HG02588 (cell line): ENCODE measurements at regions not wholly inside any gene's neighbourhood (a gene's known extent, or its start where the extent isn't known, plus 50 kb on each side); places are given as distances from the start of the nearest gene placed in this dataset.
A peak's percentile ranks its signal among the peaks of the same experiment; 100 is the strongest.

Experiments used
- ATAC-seq: cut with Tn5 transposase; IDR thresholded peaks from one replicate; pipeline ENCODE4 v1.9.1; 2021; ENCODE audit warnings: mild to moderate bottlenecking, moderate library complexity; ENCODE audit not compliant: unreplicated experiment

GRCh38 chr16:66289986-66290385 lies 76.5 kb upstream of the CDH5 start:
- ATAC-seq: no peak

GRCh38 chr16:66289051-66289680 lies 77.3 kb upstream of the CDH5 start:
- no peak for ATAC-seq

- ATAC-seq: no peak
Measured at GRCh38 chr16:66287926-66288325, 78.6 kb upstream of the CDH5 start.

GRCh38 chr16:66287416-66287815 lies 79.1 kb upstream of the CDH5 start:
- ATAC-seq: no peak

DNA sequence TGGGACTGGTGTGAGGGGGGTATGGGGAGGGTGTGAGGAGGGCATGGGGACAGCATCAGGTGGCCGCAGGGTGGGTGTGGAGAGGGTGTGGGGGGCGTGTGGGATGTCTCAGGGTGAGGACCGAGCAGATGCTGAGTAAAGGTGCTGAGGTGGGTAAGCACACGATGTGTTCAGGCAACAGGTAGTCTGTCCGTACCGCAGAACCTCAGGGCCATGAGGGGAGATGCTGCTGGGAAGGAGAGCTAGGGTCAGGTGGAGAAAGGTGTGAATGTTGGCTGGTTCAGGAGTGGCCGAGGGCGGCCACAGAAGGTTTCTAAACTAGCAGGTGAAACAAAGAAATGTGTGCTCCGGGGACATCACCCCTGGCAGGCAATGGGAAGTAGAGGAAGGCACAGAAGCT lies 80.0 kb upstream of the CDH5 start:
- ATAC-seq: no peak

- ATAC-seq: no peak
Measured at GRCh38 chr16:66278604-66279262, 87.8 kb upstream of the CDH5 start.

DNA sequence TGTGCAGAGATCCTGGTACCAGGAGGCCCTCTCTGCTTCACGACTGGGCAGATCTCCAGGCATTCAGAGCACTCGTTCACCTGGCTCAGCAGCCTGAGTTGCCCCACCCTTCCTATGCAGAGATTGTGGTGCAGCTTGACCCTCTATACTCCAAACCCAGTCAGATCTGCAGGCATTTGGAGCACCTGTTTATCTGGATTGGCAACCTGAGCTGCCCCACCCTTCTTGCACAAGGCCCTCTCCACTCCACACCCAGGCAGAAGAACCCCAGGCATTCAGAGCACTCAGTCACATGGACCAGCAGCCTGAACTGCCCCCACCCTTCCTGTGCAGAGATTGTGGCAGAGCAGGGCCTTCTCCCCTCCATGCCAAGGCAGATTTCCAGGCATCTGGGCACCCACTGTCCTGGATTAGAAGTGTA lies 88.4 kb upstream of the CDH5 start:
- no peak for ATAC-seq

GRCh38 chr16:66277311-66278070 lies 89.0 kb upstream of the CDH5 start:
- ATAC-seq: no peak

DNA sequence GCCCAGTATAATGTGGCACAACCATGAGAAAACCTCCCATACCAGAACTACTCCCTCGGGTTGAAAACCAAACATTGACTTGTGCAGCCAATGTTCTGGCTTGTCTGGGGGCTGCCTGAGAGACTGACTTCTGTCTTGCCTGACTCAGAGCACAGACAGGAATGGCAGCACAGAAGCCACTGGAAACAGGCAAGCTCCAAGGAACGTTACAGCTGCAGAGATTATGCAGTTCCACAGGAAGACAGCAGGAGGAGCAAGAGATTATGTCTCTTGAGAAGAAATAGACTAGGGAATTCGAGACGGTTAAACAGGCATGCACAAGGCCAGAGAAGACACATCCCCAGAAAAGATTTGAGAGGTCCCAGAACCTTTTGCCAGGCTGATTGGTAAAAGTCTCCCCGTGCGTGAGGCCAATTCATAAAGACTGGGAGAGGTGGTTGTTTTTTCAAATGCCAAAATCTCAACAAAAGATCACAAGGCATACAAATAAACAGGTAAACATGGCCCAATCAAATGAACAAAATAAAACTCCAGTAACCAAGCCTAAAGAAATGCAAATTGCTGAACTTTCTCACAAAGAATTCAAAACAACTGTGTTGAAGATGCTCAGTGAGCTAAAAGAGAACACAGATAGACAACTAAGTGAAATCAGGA lies 90.6 kb upstream of the CDH5 start:
- no peak for ATAC-seq

DNA sequence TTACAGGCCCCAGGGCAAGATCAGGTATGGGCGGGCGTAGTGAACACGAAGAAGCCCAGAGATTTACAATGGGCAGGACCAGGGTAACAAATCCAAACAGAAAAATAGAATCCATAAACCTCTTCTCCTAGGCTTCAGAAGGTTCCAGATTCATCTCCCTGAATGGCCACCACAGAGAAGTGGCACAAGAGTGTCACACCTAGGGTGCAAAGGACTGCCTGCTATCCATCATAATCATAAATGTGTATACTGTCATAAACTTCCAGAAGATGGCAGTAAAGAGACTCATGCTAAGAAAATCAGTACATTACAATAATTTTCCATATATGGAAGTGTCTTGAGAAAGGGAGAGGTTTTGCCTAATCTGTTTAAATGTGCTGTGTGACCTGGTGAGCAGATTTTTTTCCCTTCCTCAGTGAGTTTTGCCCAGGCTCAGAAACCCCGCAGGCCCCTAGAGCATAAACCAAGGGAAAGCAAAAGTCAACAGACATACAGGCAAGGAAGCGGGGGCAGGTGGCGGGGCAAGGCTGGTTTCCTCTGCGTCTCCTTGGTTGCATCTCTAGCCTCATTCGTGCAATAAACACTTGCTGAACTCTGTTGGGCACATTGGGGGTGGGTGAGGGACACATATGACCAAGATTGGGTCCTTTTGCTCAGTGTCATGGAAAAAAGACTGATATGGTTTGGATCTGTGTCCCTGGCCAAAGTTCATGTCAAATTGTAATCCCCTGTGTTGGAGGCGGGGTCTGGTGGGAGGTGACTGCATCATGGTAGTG lies 92.0 kb upstream of the CDH5 start:
- ATAC-seq: no peak

GRCh38 chr16:66273644-66274334 lies 92.7 kb upstream of the CDH5 start:
- no peak for ATAC-seq

GRCh38 chr16:66273053-66273452 lies 93.4 kb upstream of the CDH5 start:
- ATAC-seq: no peak

GRCh38 chr16:66272461-66272860 lies 94.0 kb upstream of the CDH5 start:
- ATAC-seq: no peak

DNA sequence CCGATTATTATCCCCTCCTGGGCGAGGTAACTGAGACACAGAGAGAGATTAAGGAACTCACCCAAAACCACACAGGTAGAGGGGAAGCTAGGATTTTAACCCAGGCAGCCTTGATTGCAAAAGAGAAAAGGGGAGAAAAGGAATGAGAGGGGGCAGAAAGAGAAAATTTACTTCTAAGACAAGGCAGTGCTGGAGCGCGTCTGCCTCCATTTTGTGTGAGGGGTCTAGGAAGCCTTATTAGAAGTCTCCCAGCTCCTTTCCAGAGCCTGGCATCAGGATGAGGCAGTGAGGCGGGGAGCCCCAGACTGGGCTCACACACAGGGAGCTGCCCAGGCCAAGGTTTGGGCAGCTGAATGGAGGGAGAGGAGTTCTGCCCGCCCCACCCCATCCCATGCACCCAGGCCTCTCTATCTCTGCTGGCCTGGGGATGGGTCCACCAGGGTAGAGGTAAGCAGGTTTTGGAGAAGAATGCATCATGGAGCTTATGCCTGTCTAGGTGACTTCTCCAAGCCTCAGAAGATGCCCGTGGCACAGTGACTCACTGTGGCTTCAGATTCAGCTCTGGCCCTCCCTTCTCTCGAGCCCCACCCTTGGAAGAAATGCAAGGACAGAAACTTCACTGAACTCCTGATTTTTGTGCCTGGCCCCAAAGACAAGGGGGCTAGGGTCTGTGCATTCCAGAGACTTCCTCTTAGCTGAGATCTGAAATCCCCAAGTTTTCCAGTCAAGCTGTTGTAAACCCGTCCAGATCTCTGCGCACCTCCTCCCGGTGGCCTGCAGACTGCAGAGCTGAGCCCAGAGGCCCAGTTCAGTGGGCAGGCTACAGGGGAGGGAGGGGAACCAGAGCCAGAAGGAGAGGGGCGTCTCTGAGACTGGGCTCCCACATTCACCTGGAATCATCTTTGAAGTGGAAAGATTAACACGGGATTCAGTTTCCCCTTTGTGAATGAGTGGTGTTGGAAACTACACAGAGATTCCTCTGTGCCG lies 95.1 kb upstream of the CDH5 start:
- no peak for ATAC-seq

GRCh38 chr16:66270333-66270927 lies 96.1 kb upstream of the CDH5 start:
- ATAC-seq: peak; percentile 63

- no peak for ATAC-seq
Measured at GRCh38 chr16:66269617-66270332, 96.7 kb upstream of the CDH5 start.

- ATAC-seq: no peak
Measured at GRCh38 chr16:66267292-66268014, 99.0 kb upstream of the CDH5 start.
